Pons (tissue), 1 donor: ENCODE measurements at regions not wholly inside any gene's neighbourhood (a gene's known extent, or its start where the extent isn't known, plus 50 kb on each side); places are given as distances from the start of the nearest gene placed in this dataset.
"Not testable (repeated sequence)": the region's sequence is repeated elsewhere in the genome, so short reads cannot be mapped to it uniquely, and the experiment has no call there.

Experiments
- DNase-seq: peaks from one replicate; pipeline ENCODE4 v3.0.0-alpha.2; 2016; ENCODE audit warnings: low spot score

- DNase-seq, result no peak
These were observed 162.1 kb upstream of the TBX18 start for GRCh38 chr6:84926189-84927155.

GRCh38 chr6:84921891-84922290, 157.5 kb upstream of the TBX18 start:
- DNase-seq, result no peak

- no peak for DNase-seq
These were observed 155.6 kb upstream of the TBX18 start for GRCh38 chr6:84920021-84920420.

- DNase-seq, result no peak
These were observed 152.3 kb upstream of the TBX18 start for GRCh38 chr6:84916704-84917103.

- DNase-seq, result no peak
These were observed 148.3 kb upstream of the TBX18 start for GRCh38 chr6:84912472-84913322.

- DNase-seq, result no peak
These were observed 146.7 kb upstream of the TBX18 start for GRCh38 chr6:84910906-84911607.

GRCh38 chr6:84908304-84908904, 144.0 kb upstream of the TBX18 start:
- no peak for DNase-seq

GRCh38 chr6:84906514-84906913, 142.1 kb upstream of the TBX18 start:
- no peak for DNase-seq

- no peak for DNase-seq
These were observed 141.4 kb upstream of the TBX18 start for GRCh38 chr6:84905823-84906222.

- DNase-seq, result no peak
These were observed 138.0 kb upstream of the TBX18 start for GRCh38 chr6:84902354-84902928.

GRCh38 chr6:84897988-84898594, 133.7 kb upstream of the TBX18 start:
- DNase-seq, result no peak

- no peak for DNase-seq
These were observed 132.6 kb upstream of the TBX18 start for GRCh38 chr6:84897011-84897410.

GRCh38 chr6:84892671-84893070, 128.3 kb upstream of the TBX18 start:
- no peak for DNase-seq

- no peak for DNase-seq
These were observed 118.7 kb upstream of the TBX18 start for GRCh38 chr6:84882768-84883766.

- not testable (repeated sequence) for DNase-seq
These were observed 115.0 kb upstream of the TBX18 start for GRCh38 chr6:84879385-84879784.

- no peak for DNase-seq
These were observed 113.3 kb upstream of the TBX18 start for GRCh38 chr6:84877515-84878210.

- no peak for DNase-seq
These were observed 112.5 kb upstream of the TBX18 start for GRCh38 chr6:84876723-84877514.

GRCh38 chr6:84872996-84873723, 108.8 kb upstream of the TBX18 start:
- no peak for DNase-seq
